HL-60 (cell line): ENCODE measurements at regions not wholly inside any gene's neighbourhood (a gene's known extent, or its start where the extent isn't known, plus 50 kb on each side); places are given as distances from the start of the nearest gene placed in this dataset.

Experiments
- DNase-seq, 2 experiments: peaks; one replicate each; pipeline ENCODE4 v3.0.0-alpha.2; 2010 to 2020; ENCODE audit warnings: low read depth in 1 of 2, low spot score in 1 of 2
- H3K27ac ChIP-seq: fragments of 250-450 bp; sonication (Bioruptor Pico); replicated peaks from 2 replicates; pipeline ENCODE4 v1.5.1; 2020; ENCODE audit warnings: mild to moderate bottlenecking, moderate library complexity
- H3K27me3 ChIP-seq: fragments of 250-450 bp; sonication (Bioruptor Pico); 2 replicates; pipeline ENCODE4 v1.5.1; 2021; ENCODE audit warnings: mild to moderate bottlenecking, moderate library complexity; ENCODE audit not compliant: insufficient read depth, poor library complexity, severe bottlenecking
- H3K4me3 ChIP-seq: replicated peaks from 2 replicates; pipeline ENCODE4 v1.5.1; 2011; ENCODE audit warnings: mild to moderate bottlenecking, control low read depth, low read length; ENCODE audit not compliant: insufficient read depth
- GABPA ChIP-seq: IDR thresholded peaks from 2 replicates; pipeline ENCODE4 v1.6.1; 2012; ENCODE audit warnings: low read depth
- POLR2AphosphoS5 ChIP-seq: IDR thresholded peaks from 2 replicates; pipeline ENCODE4 v1.6.1; 2012; ENCODE audit warnings: low read depth
- SPI1 ChIP-seq: IDR thresholded peaks from 2 replicates; pipeline ENCODE4 v1.6.1; 2012; ENCODE audit warnings: low read depth, mild to moderate bottlenecking, borderline replicate concordance
- TF ChIP-seq, protein P1 (sequence below): IDR thresholded peaks from 2 replicates; pipeline ENCODE4 v1.6.1; 2012; ENCODE audit warnings: low read depth; ENCODE audit not compliant: insufficient replicate concordance
- TF ChIP-seq, protein P2 (sequence below): IDR thresholded peaks from one replicate; pipeline ENCODE4 v1.5.1; 2011; ENCODE audit warnings: low read length, control low read depth, inconsistent platforms; ENCODE audit not compliant: insufficient read depth

DNA sequence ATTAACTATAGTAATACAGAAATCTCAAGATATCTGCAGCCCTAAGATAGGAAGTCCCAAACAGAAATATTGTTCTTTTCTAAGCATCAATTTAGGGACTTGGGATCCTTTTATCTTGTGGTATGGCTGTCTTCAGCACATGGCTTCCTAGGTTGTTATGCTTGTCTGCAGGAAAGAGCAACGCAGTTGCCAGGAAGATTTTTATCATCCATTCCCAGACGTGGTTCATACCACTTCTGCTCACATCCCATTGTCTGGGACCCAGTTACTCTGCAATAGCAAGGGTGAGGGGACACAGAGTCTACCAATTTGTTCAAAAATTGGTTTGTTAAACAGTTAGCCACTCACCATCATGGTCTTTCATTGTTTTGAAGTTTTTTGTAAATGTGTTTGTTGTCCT is 85.6 kb upstream of the RXFP2 start:
- DNase-seq: no peak
- TF ChIP-seq POLR2AphosphoS5 (no peak), GABPA (no peak), SPI1 (no peak)
- TF ChIP-seq, protein P1, sequence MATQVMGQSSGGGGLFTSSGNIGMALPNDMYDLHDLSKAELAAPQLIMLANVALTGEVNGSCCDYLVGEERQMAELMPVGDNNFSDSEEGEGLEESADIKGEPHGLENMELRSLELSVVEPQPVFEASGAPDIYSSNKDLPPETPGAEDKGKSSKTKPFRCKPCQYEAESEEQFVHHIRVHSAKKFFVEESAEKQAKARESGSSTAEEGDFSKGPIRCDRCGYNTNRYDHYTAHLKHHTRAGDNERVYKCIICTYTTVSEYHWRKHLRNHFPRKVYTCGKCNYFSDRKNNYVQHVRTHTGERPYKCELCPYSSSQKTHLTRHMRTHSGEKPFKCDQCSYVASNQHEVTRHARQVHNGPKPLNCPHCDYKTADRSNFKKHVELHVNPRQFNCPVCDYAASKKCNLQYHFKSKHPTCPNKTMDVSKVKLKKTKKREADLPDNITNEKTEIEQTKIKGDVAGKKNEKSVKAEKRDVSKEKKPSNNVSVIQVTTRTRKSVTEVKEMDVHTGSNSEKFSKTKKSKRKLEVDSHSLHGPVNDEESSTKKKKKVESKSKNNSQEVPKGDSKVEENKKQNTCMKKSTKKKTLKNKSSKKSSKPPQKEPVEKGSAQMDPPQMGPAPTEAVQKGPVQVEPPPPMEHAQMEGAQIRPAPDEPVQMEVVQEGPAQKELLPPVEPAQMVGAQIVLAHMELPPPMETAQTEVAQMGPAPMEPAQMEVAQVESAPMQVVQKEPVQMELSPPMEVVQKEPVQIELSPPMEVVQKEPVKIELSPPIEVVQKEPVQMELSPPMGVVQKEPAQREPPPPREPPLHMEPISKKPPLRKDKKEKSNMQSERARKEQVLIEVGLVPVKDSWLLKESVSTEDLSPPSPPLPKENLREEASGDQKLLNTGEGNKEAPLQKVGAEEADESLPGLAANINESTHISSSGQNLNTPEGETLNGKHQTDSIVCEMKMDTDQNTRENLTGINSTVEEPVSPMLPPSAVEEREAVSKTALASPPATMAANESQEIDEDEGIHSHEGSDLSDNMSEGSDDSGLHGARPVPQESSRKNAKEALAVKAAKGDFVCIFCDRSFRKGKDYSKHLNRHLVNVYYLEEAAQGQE: no peak
- TF ChIP-seq, protein P2, sequence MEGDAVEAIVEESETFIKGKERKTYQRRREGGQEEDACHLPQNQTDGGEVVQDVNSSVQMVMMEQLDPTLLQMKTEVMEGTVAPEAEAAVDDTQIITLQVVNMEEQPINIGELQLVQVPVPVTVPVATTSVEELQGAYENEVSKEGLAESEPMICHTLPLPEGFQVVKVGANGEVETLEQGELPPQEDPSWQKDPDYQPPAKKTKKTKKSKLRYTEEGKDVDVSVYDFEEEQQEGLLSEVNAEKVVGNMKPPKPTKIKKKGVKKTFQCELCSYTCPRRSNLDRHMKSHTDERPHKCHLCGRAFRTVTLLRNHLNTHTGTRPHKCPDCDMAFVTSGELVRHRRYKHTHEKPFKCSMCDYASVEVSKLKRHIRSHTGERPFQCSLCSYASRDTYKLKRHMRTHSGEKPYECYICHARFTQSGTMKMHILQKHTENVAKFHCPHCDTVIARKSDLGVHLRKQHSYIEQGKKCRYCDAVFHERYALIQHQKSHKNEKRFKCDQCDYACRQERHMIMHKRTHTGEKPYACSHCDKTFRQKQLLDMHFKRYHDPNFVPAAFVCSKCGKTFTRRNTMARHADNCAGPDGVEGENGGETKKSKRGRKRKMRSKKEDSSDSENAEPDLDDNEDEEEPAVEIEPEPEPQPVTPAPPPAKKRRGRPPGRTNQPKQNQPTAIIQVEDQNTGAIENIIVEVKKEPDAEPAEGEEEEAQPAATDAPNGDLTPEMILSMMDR: no peak
- Histone ChIP-seq H3K4me3 (no peak overlapping the region), H3K27me3 (no peaks in the 10 kb centered on the region), H3K27ac (no peak overlapping the region)

DNA sequence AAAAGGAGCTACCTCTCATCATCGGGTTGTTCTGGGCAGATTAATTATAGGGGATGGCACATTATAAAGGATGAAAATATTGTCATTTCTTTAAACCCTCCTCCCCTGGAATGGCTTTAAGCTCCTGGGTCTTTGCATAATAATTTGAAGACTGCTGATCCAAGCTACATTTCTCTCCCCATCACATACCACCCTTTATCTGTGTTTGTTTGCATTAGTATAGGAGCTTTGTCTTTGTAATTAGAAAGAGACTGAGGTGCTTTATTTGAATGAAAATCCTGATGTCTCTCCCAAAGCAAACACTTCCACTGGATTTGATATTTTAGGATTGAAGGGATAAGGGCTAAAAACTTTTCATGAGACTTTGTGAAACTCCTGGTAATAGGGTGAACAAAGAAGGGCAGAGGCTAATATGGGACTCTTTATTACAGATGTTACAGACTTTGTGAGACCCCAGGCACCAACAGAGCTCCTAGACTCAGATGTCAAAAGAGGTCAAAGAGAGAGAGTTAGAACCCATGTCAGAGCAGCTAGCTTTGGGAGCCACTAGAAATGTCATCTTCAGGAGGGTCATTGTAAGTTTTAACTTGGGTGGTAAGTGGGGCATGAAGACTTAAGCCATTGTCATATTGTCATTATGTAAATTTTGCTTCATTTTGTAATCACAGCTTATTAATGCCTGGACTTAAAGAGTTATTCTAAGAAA is 75.3 kb upstream of the RXFP2 start:
- TF ChIP-seq, protein P2: no peak
- TF ChIP-seq SPI1 (no peak), GABPA (no peak), POLR2AphosphoS5 (no peak)
- TF ChIP-seq, protein P1: no peak
- H3K27ac ChIP-seq: no peak overlapping the region
- DNase-seq: no peak
- no peaks in the 10 kb centered on the region for H3K27me3 ChIP-seq
- H3K4me3 ChIP-seq: no peak overlapping the region

DNA sequence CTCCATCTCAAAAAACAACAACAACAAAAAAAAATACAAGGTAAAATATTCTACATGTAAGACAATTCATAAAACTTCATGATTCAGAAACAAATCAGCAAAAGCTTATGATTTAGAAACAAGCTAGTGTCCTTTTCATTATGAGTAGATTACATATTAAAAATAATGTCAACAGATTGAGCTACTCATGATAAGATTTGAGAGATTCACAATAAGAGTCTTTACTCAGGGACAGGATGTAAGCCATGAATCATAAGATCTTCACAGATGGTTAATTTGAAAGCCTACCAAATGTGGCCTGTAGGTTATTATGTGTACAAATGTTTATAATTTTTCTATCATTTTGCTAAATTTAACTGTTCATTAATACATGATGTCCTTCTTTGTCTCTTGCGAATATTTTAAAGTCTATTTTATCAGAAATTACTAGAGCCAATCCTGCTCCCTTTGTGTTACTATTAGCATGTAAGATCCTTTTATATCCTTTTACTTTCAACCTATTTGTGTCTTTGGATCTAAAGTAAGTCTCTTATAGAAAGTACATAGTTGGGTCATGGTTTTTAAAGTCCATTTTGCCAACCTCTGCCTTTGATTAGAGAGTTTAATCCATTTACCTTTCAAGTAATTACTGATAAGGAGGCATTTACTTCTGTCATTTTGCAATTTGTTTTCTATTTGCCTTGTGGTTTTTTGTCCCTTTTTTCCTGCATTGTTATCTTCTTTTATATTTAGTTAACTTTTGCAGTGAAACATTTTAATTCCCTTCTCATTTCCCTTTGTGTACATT is 68.3 kb upstream of the RXFP2 start:
- Histone ChIP-seq H3K27me3 (no peaks in the 10 kb centered on the region), H3K4me3 (no peak overlapping the region), H3K27ac (no peak overlapping the region)
- no peak for DNase-seq
- TF ChIP-seq, protein P1: no peak
- no peak for TF ChIP-seq GABPA
- TF ChIP-seq POLR2AphosphoS5: no peak
- TF ChIP-seq, protein P2: no peak
- TF ChIP-seq SPI1: no peak
